ENCODE measurements at regions not wholly inside any gene's neighbourhood (a gene's known extent, or its start where the extent isn't known, plus 50 kb on each side); places are given as distances from the start of the nearest gene placed in this dataset.

DNA sequence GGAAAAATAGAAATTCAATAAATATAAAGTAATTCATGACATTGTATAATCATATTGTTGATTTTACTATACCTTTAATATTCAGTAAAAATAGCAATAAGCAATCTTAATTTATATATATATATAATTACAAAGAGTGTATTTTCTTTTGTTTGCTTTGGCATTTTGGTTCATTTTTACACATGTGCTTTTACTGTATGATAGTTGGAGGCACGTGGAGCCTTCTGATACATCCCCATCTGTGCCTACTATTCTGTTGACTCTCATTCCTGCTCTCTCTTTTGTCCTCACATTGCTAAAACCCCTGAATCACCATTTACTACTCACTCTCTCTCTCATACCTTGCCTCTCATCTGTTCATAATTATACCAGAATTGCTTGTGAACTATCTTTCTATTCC, 106.4 kb upstream of the NDST4 start:
- peak overlapping the region; percentile 47 for H3K4me2 ChIP-seq (ENCODE audit: insufficient read depth, insufficient read length, low read length)
- H3K9me3 Mint-ChIP-seq, result peaks cover 0 to 2% of the 10 kb centered on the region in 2 experiments; a peak in 1 of 5 replicates
- H3K36me3 Mint-ChIP-seq (ENCODE audit: insufficient read depth in 1 of 3, low read depth in 3 of 3), result peaks cover 0 to 4% (median 2%) of the 10 kb centered on the region in 3 experiments; a peak in 2 of 7 replicates
- peak overlapping the region in 2 of 3 experiments; percentile 7 to 41; a peak in 5 of 7 replicates for H3K27ac Mint-ChIP-seq
- no peak overlapping the region for H3T11ph ChIP-seq (ENCODE audit: low read length)
- H4K20me1 ChIP-seq (ENCODE audit: control insufficient read depth, insufficient read depth, insufficient read length), result no peaks in the 10 kb centered on the region
- no peaks in the 10 kb centered on the region for H3K9me3 ChIP-seq (ENCODE audit: control insufficient read depth, low read depth, low read length)
- peak overlapping the region in 1 of 2 experiments; percentile 6; a peak in 1 of 5 replicates for H3K4me3 Mint-ChIP-seq
- no peaks in the 10 kb centered on the region for H3K79me2 ChIP-seq (ENCODE audit: insufficient read depth, low read length)
- no peak overlapping the region for H3K9ac ChIP-seq (ENCODE audit: extremely low read depth, insufficient read length, low read length)
- H2BK12ac ChIP-seq (ENCODE audit: insufficient read length, low read depth, low read length), result no peak overlapping the region
- no peaks in the 10 kb centered on the region for H3K79me1 ChIP-seq (ENCODE audit: insufficient read depth, low read depth, low read length, poor library complexity, severe bottlenecking)
- peaks cover 5% of the 10 kb centered on the region for H3K4me1 ChIP-seq (ENCODE audit: insufficient read depth, low read length)
- peak overlapping the region; percentile 41 for H3K27ac ChIP-seq (ENCODE audit: insufficient read length, low read depth, low read length)
- WGBS (ENCODE audit: extremely low coverage, insufficient read length, low lambda C conversion rate), result no CpG with 5 or more reads among the region's 1 CpG
- H2BK120ac ChIP-seq (ENCODE audit: low read depth, low read length, poor library complexity, severe bottlenecking), result no peak overlapping the region
- H3K23ac ChIP-seq (ENCODE audit: insufficient read length, low read depth, low read length), result no peak overlapping the region
- no peak overlapping the region for H4K5ac ChIP-seq (ENCODE audit: insufficient read length, low read depth, low read length)
- no peak overlapping the region for H2AFZ ChIP-seq (ENCODE audit: low read length)
- no peak overlapping the region for H2BK15ac ChIP-seq (ENCODE audit: low read depth, low read length)
- H4K8ac ChIP-seq (replicated peaks; ENCODE audit: insufficient read length, low read depth, low read length), result no peak overlapping the region
- no peak overlapping the region for H4K91ac ChIP-seq (ENCODE audit: insufficient read length, low read depth, low read length)
- H3K23me2 ChIP-seq (ENCODE audit: insufficient read length, low read depth, low read length, poor library complexity, severe bottlenecking), result no peaks in the 10 kb centered on the region
- H3K14ac ChIP-seq (ENCODE audit: insufficient read depth, low read length), result no peak overlapping the region
- H3K18ac ChIP-seq (ENCODE audit: insufficient read length, low read depth, low read length), result no peak overlapping the region
- no peak overlapping the region for H3K4ac ChIP-seq (ENCODE audit: low read depth, low read length)
- H3K27me3 ChIP-seq (ENCODE audit: insufficient read depth, low read length), result no peaks in the 10 kb centered on the region
- no peak overlapping the region for H2AK5ac ChIP-seq (ENCODE audit: insufficient read length, low read length)
- no peak overlapping the region for H2BK5ac ChIP-seq (ENCODE audit: insufficient read length, low read length)
- DNase-seq, result no peak
- no peak overlapping the region for H3K56ac ChIP-seq (ENCODE audit: insufficient read length, low read depth, low read length)
- H3K27me3 Mint-ChIP-seq (ENCODE audit: low read depth), result no peaks in the 10 kb centered on the region
- peaks cover 44 to 54% of the 10 kb centered on the region in 2 experiments for H3K4me1 Mint-ChIP-seq
- TF ChIP-seq, protein P1, sequence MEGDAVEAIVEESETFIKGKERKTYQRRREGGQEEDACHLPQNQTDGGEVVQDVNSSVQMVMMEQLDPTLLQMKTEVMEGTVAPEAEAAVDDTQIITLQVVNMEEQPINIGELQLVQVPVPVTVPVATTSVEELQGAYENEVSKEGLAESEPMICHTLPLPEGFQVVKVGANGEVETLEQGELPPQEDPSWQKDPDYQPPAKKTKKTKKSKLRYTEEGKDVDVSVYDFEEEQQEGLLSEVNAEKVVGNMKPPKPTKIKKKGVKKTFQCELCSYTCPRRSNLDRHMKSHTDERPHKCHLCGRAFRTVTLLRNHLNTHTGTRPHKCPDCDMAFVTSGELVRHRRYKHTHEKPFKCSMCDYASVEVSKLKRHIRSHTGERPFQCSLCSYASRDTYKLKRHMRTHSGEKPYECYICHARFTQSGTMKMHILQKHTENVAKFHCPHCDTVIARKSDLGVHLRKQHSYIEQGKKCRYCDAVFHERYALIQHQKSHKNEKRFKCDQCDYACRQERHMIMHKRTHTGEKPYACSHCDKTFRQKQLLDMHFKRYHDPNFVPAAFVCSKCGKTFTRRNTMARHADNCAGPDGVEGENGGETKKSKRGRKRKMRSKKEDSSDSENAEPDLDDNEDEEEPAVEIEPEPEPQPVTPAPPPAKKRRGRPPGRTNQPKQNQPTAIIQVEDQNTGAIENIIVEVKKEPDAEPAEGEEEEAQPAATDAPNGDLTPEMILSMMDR (conservative IDR thresholded peaks at IDR 0.05), result no peak
- H2BK20ac ChIP-seq (ENCODE audit: low read depth, low read length, poor library complexity, severe bottlenecking), result no peak overlapping the region
